NCI-H2081 treated with DMSO at 0.1 percent for 48 hours (cell line): ENCODE measurements at regions not wholly inside any gene's neighbourhood (a gene's known extent, or its start where the extent isn't known, plus 50 kb on each side); places are given as distances from the start of the nearest gene placed in this dataset.
"Not testable (repeated sequence)": the region's sequence is repeated elsewhere in the genome, so short reads cannot be mapped to it uniquely, and the experiment has no call there.

Source experiments
- DNase-seq: peaks from one replicate; lab custom pipeline; 2025; lab: John Stamatoyannopoulos, UW

- no peak for DNase-seq
Observed at GRCh38 chr11:41519696-41520095, 60.2 kb upstream of the LRRC4C start.

GRCh38 chr11:41522391-41522790 is 62.9 kb upstream of the LRRC4C start:
- DNase-seq = no peak

- no peak for DNase-seq
Observed at GRCh38 chr11:41522899-41523672, 63.6 kb upstream of the LRRC4C start.

- no peak for DNase-seq
Observed at GRCh38 chr11:41527530-41527929, 68.1 kb upstream of the LRRC4C start.

- DNase-seq = no peak
Observed at GRCh38 chr11:41532413-41532812, 73.0 kb upstream of the LRRC4C start.

GRCh38 chr11:41533761-41534160 is 74.3 kb upstream of the LRRC4C start:
- DNase-seq = no peak

GRCh38 chr11:41534391-41534790 is 74.9 kb upstream of the LRRC4C start:
- no peak for DNase-seq

- DNase-seq = no peak
Observed at GRCh38 chr11:41534861-41535260, 75.4 kb upstream of the LRRC4C start.

GRCh38 chr11:41536021-41536568 is 76.6 kb upstream of the LRRC4C start:
- no peak for DNase-seq

GRCh38 chr11:41544902-41545301 is 85.5 kb upstream of the LRRC4C start:
- DNase-seq = not testable (repeated sequence)

GRCh38 chr11:41578421-41579051 is 119.1 kb upstream of the LRRC4C start:
- no peak for DNase-seq

- no peak for DNase-seq
Observed at GRCh38 chr11:41579546-41579945, 120.1 kb upstream of the LRRC4C start.

- DNase-seq = no peak
Observed at GRCh38 chr11:41609511-41609910, 150.1 kb upstream of the LRRC4C start.

GRCh38 chr11:41612415-41612814 is 153.0 kb upstream of the LRRC4C start:
- DNase-seq = no peak

GRCh38 chr11:41613326-41613725 is 153.9 kb upstream of the LRRC4C start:
- no peak for DNase-seq

GRCh38 chr11:41622707-41623359 is 163.4 kb upstream of the LRRC4C start:
- no peak for DNase-seq

- peak; percentile 22 for DNase-seq
Observed at GRCh38 chr11:41659985-41660384, 200.5 kb upstream of the LRRC4C start.

- DNase-seq = no peak
Observed at GRCh38 chr11:41660585-41660984, 201.1 kb upstream of the LRRC4C start.

- no peak for DNase-seq
Observed at GRCh38 chr11:41665441-41666360, 206.2 kb upstream of the LRRC4C start.

- DNase-seq = no peak
Observed at GRCh38 chr11:41666951-41667653, 207.7 kb upstream of the LRRC4C start.

- no peak for DNase-seq
Observed at GRCh38 chr11:41675205-41675604, 215.8 kb upstream of the LRRC4C start.
